ENCODE measurements at regions not wholly inside any gene's neighbourhood (a gene's known extent, or its start where the extent isn't known, plus 50 kb on each side); places are given as distances from the start of the nearest gene placed in this dataset.

- TF ChIP-seq CTCF (IDR thresholded peaks at IDR 0.05): no peak
- no peak for TF ChIP-seq POLR2AphosphoS5 (IDR thresholded peaks at IDR 0.05)
- TF ChIP-seq EP300 (IDR thresholded peaks at IDR 0.05): no peak
These were observed 494.7 kb downstream of the STK39 start for GRCh38 chr2:167752734-167753133.

All from esophagus muscularis mucosa (tissue), 4 donors.